ENCODE measurements at regions not wholly inside any gene's neighbourhood (a gene's known extent, or its start where the extent isn't known, plus 50 kb on each side); places are given as distances from the start of the nearest gene placed in this dataset.

DNA sequence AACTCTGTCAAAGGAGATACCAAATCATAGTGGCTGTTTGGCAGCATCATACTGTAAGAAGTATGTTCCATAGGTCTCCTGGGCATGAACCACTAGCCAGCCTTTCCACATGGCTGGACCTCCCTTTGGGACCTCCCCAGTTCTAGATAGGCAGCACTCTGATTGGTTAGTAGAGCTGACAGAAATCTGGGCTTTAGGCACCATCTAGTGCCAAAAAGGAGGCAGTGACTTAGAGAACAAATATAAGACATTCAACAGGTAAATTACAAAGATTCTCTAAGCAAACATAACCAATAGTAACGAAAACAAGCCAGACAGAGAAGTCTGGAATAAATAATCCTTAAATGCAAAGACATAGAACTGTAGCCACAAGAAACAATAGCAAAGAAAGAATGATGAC is 148.0 kb upstream of the PDE3A start:
- TF ChIP-seq, protein P1, sequence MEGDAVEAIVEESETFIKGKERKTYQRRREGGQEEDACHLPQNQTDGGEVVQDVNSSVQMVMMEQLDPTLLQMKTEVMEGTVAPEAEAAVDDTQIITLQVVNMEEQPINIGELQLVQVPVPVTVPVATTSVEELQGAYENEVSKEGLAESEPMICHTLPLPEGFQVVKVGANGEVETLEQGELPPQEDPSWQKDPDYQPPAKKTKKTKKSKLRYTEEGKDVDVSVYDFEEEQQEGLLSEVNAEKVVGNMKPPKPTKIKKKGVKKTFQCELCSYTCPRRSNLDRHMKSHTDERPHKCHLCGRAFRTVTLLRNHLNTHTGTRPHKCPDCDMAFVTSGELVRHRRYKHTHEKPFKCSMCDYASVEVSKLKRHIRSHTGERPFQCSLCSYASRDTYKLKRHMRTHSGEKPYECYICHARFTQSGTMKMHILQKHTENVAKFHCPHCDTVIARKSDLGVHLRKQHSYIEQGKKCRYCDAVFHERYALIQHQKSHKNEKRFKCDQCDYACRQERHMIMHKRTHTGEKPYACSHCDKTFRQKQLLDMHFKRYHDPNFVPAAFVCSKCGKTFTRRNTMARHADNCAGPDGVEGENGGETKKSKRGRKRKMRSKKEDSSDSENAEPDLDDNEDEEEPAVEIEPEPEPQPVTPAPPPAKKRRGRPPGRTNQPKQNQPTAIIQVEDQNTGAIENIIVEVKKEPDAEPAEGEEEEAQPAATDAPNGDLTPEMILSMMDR (IDR thresholded peaks at IDR 0.05; ENCODE audit: low read depth, low read length) = peak; percentile 75
- TF ChIP-seq EZH2phosphoT487 (IDR thresholded peaks at IDR 0.05; ENCODE audit: low read depth) = no peak

All from OCI-LY3 (cell line).